ENCODE measurements at regions not wholly inside any gene's neighbourhood (a gene's known extent, or its start where the extent isn't known, plus 50 kb on each side); places are given as distances from the start of the nearest gene placed in this dataset.
"Not testable (repeated sequence)": the region's sequence is repeated elsewhere in the genome, so short reads cannot be mapped to it uniquely, and the experiment has no call there.

DNA sequence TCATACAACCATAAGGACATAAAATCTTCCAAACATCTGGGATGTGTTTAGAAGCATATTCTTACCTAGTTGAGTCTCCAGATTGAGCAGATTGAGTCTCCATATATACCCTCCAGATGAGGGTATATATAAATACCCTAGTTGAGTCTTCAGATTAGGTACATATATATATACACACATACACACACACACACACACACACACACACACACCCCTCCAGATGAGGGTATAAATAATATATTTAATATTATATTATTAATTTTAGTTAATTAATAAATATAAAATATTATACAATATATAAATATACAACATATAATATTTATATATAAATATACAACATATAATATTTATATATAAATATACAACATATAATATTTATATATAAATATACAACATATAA is 2219.1 kb downstream of the PCDH7 start:
- not testable (repeated sequence) for DNase-seq

DNA sequence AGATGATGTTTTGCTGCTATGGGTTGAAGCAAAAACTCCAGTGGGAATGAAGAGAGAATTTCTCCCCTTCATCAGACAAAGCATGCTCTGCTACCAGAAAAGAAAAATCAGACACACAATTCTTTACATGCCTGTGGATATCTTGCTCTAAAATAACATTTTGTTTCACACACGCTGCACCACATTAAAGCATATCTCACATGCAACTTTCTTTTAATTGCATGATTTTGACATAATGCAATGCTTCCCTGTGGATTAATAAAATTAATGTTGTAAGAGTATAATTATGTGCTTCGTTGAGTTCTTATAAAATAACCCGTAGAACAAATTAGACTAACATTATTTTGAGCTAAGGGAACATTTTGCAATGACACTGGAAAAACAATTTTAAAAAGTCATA is 2230.7 kb downstream of the PCDH7 start:
- no peak for DNase-seq

DNA sequence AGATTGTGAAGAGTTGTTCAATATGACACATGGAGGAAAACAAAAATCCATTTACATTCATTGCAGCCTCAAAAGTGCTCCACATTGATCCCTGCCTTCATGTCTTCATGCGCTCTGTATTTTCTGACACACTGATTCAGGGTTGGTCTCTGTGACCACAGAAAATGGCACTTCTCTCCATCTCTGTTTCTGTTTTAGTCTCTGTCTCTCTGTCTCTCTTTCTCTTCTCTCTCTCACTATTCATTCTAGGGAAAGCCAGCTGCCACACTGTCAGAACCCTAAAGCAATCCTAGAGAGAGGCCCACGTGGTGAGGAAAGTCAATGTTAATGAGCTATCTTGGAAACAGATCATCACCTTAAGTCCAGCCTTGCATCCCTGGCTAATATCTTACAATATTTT is 2238.4 kb downstream of the PCDH7 start:
- no peak for DNase-seq

DNA sequence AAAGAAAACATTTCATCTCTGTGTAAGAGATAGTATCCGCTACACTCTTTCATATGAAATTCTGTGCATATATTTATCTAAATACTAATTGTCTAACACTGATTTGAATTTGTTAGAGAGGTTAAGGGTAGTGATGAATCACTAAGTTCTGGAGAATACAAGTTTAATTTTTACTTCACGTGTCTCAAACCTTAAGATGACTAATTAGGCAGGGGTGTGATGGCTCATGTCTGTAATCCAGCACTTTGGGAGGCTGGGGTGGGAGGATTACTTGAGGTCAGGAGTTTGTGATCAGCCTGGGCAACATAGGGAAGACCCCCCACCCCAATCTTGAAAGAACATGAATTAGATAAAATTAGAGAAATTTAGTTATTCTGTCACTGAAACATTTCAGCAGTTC is 2241.9 kb downstream of the PCDH7 start:
- DNase-seq = no peak

DNA sequence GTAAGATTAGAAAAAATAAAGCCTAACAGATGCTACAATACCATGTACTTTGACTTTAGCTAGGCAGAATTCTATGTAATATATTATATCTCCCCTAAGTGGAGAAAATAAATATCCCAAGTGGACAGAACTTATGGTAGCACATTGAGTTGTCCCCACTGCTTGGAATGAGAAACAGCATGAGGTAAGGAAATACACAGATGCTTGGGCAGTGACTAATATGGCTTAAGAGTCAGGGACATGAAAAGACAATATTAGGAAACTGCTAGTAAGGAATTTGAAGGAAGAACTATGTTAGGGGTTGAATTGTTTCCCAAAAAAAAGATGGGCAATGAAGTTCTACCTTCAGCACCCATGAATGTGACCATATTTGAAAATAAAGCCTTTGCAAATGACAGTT is 2265.1 kb downstream of the PCDH7 start:
- DNase-seq = no peak

DNA sequence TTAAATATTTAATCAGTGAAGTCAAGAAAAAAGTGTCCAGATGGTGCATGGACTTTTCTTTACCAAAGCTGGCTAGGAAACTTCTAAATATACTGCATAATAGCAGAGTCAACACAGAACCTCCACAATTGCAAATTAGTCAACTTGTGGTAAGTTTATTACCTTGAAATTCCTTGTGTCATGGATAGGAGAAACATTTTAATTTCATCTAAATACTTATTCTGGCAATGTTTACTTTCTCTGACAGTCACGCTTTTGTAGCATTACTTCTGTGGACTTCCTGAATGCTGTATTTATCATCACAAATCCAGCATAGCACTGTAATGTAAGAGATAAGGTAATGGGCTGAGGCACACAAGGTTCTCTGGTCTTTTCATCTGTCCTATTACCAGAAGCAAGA is 2266.1 kb downstream of the PCDH7 start:
- DNase-seq = no peak

DNA sequence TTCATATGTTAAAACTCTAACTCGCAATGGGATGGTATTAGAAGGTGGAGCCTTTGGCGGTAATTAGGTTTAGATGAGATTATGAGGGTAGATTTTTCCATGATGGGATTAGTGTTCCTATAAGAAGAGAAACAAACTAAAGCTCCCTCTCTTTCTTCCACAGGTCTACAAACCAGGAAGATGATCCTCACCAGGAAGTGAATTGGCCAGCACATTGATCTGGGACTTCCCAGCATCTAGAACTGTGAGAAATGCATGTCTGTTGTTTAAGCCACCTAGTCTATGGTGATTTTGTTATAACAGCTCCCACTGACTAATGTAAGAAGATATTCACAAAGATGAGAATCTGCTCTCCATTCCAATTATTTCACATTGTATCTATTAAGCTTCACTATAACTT is 2266.9 kb downstream of the PCDH7 start:
- DNase-seq = no peak

DNA sequence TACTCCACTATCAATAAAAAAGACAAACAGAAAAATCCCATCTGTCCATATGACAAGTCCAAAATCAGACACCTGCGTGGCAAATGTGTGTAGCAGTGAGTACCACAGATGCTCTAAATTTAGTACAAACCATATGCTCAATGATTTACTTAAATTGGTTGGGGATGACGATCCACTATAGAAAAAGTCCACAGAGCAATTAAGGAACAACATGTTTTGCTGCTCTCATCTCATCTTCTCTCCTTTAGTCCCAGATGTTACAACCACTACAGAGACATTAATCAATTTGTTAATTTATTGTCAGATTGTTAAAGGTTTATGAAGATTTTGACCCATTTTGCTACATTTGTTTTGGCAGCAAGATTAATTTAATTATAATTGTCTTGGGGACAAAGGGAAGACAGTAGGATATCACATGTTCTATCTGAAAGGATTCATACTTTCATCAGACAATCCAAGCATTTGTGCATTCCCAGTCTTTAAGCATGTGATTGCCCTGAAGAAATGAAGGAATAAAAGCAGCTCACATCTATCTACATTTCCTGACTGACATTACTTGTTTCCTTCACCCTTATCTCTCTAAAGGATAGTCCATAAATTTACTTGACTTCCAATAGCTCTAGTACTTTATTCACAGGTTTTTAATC is 2268.1 kb downstream of the PCDH7 start:
- no peak for DNase-seq

DNA sequence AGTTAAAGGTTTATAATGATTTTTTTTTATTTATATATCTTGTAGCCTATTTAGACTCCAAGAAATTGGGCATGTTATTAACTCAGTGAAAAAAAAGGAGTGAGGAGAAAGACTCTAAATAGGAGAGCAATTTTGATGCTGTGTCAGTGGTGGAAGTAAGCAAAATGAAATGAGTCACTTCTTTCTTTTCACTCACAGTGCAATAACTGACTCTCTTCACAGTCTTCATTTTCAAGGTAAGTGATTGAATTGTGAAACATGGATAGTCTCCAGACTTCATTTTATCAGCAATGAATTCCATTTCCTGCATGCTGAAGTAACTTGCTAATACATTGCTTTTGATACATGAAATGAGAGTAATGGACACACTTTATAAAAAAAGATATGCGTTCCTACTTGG is 2271.5 kb downstream of the PCDH7 start:
- DNase-seq = no peak

DNA sequence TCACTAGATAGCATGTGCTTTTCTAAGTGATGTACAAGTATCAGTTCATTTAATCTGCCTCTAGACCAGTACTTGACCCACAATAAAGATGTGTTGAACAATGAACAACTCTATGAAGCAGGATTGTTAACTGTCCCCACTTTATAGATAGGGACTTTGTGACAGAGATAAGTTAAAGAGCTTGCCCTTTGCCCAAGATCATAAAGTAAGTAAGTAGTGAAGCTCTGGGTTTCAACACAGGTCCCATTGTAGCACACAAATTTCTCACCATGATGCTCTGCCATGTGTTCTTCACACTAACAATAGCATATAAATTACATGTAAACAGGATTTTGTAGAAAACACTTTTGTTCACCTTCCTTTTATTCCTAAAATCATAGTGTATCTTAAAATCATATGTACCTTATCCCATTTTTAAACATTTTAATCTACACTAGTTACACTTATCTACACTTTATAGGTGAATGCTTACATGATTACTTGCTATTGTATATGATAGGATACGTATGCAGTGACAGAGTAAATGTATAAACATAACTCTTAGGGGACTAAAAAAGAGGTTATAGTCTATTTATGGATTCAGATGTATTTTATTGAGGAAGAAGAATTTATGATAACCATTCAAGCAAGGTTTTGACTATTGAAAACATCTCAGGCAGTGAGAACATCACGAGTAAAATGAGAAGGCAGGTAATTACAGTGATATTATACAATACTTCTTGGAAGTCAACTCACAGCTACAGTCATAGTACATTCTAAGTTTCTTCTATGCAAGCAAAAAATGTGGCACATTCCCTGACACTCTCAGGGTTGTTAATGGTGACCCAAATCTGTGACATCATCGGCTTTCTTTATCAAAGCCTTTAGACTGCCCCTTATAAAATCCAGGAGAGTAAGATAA is 2275.1 kb downstream of the PCDH7 start:
- no peak for DNase-seq

DNA sequence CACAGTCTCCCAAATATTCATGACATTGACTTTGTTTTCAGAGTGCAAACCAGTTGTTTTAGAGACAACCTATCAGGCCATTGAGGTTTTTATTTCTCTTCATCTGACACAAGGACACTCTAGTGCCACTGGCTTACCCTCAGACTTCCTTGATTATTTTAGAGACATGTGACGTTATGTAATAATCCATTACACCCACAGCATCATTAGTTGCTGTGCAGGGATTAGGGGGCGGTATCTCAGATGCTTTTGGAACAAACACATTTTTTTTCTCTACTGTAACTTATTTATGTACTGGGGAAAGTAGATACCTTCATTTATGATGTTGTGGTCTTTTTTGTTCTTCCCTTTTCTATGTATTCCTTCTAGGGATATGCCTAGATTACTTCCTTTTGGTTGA is 2293.1 kb downstream of the PCDH7 start:
- no peak for DNase-seq

DNA sequence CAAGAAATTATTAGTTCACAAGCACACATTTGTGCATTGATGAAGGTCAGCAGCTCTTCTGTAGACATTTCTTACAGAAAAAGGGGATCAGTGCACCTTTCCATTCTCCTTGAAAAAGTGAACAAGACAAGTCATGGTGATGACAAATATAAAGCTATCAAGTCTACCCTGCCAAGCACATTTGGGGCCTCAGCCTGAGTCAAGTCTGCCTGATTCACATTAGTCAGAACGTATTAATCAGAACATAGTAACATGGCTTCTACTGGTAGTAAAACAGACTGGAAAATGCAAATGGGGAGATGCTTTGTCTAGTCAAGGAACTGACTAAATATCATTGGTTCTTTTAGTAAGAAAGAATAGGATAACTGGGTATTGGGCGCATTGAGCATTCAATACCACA is 2305.1 kb downstream of the PCDH7 start:
- no peak for DNase-seq

DNA sequence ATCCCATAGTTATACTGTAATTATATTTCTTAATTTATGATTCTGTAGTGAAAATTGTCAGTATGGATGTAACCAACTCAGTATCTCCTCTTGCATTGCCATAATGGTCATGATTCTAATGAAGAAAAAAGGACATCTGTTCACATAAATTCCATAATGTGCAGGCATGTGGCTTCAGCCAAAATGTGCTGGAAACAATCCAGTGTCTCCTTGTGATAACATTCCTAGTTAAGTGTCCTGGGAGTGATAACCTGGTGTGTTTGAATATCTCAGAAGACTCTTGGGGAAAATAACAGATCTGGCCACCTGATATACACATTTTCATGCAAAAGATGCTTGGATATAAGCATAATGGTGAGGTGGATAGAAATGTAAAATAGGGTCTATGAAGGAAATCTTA is 2309.8 kb downstream of the PCDH7 start:
- no peak for DNase-seq

DNA sequence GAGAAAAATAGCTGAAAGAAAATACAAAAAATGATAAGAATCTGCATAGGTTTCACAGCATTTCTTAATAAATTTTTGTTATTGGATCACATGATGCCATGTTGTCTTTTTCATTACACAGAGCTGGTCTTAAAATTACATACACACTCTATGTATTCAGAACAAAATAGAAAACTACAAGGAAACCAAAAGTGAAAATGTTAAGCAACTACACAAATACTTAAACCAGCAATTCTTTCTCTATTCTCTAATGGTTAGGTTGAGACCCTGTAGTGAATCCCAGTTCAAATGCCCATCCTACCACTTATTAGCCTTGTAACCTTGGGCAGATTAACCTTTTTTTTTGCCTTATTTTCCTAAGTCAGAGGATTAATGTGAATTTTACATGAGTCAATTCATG is 2311.2 kb downstream of the PCDH7 start:
- no peak for DNase-seq

DNA sequence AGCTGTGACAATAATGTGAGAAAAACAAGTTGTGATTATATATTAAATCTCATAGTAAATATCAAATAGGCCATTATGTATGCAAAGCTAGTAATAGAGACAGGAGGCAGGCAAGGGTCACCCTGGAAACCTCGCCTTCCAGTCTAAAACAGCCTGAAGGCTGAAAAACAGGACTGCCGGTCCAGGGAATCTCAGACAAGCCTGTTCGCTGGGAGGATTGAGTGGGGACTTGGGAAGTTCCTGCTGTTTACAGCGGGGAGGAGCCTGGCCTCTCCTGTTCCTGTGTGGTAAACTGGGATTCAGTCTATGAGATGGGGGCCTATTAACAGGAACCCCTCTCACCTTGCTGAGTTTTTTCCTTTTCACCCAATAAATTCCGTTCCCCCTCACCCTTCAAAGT is 2317.3 kb downstream of the PCDH7 start:
- no peak for DNase-seq

DNA sequence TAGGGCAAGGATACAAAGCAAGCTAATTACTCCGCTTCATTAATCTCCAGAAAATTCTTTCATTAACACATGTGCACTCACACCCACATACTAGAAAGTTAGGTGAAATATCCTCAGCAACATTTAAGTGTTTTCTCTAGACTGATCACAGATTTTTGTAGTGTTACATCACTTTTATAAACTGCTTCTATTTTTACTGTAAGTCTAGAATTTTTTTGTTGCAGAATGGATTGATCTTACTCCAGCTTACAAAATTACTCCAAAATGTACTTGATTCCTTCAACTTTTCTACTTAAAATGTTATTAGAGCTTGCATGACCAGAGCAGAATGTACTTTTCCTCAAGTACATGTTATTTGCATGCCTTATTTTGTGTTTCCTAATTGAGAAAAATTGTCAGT is 2325.2 kb downstream of the PCDH7 start:
- peak; percentile 24 for DNase-seq

DNA sequence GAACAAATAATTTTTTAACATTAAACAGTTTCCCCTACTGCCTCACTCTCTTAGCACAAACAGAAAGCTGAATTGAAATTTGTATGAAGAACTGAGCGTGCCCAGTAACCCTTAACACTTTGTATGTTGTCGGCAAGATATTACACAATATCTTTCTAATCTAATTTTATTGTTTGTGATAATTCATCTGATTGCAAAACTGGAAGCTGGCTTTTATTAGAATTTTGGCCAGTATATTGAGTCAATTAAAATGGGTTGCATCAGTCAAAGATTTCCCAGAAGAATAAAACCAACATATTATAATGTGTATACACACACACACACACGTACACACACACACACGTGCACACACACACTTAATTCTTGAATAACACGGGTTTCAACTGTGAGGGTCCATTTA is 2332.1 kb downstream of the PCDH7 start:
- DNase-seq = no peak

DNA sequence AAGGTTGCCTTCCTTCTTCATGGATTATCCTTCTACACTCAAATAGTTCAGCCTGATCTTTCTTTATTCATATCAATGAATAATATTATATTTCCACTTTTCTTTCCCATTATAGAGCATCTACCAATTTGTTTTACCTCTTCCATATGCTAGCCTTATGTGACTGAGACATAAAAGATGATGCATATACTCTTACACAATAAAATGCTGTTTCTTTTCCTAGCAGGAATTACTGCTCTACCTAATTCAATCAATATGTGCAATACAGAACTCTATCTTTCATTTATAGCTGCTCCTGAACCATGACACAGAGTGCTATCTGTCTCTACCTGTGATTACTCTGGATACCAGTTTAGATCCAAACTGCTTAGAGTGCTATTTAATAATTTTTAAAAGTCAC is 2334.0 kb downstream of the PCDH7 start:
- no peak for DNase-seq

DNA sequence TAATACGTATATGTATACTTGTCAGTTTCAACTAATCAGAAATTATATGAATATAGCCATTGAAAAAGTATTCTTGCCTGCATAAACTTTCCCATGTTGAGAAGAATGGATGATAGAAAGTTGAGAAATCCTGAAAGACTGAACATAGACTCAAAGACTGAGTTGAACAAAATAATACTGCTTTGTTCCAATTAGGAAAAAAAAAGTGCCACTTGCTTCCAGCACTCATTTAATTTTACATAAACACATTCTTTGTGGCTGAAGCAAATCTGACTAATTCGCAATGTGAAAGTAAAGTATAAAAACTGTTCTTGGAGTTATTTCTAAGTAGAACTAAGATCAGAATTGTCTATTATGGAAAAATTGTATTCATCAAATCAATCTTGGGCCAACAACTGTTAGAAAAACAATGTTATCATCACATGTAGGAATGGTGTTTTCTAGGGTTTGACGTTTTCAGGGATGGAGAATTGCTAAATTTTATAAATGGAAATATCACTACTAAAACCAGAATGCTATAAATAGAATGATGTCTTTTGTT is 2334.6 kb downstream of the PCDH7 start:
- no peak for DNase-seq

DNA sequence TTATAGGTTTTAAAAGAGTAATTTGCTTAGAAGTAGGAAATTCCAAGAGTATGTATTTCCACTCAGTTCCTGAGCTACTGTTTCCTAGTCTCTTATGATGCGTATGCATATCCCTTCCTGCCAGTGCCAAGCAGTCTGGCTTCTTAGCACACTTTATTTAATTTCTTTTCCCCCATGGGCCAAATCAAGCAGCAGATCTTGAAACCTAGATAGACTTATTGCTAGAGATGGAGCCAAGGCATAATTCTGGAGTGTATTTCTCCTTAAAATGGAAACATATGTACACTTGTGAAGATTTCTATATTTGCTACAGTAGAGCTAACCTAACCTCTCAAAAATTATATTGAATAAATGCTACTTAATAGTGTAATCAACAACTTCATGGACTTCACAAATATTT is 2337.6 kb downstream of the PCDH7 start:
- DNase-seq = no peak

DNA sequence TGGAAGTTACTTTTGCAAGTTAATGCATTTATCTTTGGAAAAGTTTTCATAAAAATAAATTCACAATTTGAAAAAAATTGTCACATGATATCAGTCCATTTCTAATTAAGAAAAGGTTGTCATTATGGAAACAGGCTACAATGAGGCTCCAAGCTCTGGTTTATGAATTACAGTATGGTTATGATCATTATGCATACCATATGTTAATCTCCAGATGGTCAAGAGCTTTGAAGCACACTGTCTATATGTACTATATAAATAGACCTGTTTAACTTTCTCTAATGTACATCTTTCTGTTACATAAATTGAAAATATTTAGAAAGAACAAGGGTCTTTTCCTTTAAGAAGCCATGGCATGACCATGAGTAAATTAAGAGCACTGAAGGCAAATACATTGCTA is 2338.8 kb downstream of the PCDH7 start:
- no peak for DNase-seq

DNA sequence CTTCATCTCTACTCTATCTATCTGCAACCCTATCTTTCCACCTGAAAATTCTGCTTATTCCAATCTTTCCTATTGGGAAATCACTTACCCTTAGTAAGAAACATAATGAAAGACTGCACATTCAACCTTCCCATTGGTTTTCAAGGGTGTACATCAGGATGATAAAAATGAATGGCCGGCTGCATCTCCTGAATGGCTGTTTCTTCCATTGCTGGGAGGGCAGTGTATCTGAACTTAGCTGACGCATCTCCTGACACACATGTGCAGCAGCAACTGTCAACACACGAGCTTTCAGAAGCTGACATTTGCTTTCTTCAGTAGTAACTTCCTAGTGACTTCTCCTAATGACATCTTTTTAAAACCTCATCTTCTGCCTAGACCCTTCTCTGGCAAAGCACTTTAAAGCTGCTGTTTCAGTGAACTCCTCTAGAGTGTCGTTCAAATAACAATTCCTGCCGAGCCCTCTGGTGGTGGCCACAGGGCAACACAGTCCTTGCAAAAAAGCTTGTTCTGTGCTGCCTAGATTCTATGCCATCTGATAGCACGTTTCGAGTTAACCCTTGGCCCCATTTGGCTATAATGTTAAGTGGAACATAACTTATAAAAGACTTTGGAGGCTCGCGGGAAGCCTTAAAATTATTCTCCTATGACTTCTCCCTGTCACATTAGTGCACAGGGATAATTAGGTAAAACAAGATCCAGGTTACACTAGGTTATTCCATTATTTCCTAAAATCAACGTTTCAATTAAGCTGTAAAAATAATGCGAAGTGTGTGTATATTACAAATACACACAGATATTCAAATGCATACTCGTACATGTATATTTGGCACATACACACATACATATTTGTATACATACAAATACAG is 2340.7 kb downstream of the PCDH7 start:
- peak; percentile 56 for DNase-seq

DNA sequence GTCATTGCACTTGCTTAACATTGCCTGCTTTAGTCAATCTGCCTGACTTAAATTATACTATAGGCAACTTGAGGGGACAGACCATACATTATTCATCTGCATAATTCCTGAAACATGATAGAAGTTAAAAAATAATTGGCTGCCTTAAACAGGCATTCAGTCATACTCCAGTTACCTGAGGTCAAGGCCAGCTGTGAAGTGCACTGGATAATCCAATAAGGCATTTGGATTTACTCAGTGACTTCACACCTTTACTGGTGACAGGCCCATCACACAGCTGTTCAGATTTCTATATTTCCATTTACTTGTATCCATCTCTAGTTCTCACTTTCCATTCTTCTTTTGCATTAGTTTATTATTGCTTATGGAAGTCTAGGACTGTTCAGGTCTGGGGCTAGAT is 2341.6 kb downstream of the PCDH7 start:
- no peak for DNase-seq
